GM18870 (cell line): ENCODE measurements at regions not wholly inside any gene's neighbourhood (a gene's known extent, or its start where the extent isn't known, plus 50 kb on each side); places are given as distances from the start of the nearest gene placed in this dataset.

Experiments
- ATAC-seq: cut with Tn5 transposase; IDR thresholded peaks from one replicate; pipeline ENCODE4 v1.9.1; 2021; ENCODE audit warnings: moderate library complexity; ENCODE audit not compliant: unreplicated experiment

DNA sequence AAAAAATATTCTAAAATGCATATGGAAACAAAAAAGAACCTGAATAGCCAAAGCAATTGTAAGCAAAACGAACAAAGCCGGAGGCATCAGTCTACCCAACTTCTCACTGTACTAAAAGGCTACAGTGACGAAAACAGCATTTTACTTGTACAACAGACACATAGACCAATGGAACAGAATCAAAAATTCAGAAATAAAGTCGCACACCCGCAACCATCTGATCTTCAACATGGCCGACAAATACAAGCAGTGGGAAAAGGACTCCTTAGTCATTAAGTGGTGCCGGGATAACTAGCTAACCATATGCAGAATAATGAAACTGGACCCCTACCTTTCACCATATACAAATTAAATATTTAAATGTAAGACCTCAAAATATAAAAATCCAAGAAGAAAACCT is 203.9 kb upstream of the PPFIA2 start:
- ATAC-seq: no peak

DNA sequence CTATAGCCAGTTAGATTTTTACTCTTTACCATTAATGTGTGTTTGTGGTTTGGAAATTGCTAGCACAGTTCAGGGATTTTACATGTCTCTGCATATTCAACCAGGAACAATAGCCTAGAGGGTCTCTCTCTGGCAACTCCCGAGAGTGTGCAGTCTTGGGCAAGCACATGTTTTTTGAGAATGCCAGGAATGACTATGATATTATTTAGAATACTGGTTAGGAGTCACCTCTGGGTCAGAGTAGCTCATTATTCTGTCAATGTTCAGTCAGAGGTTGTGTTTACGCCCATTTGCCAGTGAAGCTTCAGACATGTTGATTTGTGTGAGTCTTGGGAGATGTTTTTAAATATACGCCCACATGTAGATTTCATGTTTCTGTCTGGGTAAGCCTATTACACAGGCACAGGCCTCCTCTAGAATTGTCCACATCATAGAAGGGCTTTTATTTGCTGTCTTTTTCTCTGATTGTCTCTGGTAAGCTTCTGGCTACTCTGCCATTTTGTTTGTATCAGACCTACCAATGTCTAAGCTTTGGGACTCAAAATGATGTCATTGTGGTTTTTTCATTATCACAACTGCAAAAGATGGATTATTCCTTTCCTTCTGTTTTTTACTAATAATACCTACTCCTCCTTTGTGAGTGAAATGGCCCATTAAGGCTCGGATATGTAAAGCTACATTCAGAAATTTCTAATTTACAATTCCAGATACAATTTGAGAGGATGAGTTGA is 203.1 kb upstream of the PPFIA2 start:
- ATAC-seq: no peak

DNA sequence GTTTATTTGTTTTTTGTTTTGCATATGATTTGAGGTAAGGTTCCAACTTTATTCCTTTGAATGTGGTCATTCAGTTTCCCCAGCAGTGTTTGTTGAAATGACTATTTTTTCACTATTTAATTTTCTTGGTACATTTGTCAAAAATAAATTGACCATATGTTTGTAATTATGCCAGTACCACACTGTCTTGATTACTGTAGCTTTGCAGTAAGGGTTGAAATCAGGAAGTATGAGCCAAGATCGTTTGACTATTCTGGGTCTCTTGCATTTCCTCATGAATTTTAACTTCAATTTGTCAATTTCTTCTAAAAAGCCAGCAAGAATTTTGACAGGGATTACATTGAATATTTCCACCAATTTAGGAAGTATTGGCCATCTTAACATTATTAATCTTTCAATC is 199.3 kb upstream of the PPFIA2 start:
- no peak for ATAC-seq

DNA sequence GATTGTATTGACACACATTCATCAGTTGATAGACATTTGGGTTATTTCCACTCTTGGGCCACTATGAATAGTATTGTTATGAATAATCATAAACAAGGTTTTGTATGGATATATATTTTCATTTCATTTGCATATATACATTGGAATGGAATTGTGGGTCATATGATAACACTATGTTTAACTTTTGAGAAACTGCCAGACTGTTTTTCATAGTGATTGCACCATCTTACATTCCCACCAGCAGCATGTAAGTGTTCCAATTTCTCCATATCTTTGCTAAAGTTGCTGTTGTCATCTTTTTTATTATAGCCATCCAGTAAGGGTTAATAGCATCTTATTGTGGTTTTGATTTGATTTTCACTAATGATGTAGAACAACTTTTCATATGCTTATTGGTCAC is 198.5 kb upstream of the PPFIA2 start:
- no peak for ATAC-seq

DNA sequence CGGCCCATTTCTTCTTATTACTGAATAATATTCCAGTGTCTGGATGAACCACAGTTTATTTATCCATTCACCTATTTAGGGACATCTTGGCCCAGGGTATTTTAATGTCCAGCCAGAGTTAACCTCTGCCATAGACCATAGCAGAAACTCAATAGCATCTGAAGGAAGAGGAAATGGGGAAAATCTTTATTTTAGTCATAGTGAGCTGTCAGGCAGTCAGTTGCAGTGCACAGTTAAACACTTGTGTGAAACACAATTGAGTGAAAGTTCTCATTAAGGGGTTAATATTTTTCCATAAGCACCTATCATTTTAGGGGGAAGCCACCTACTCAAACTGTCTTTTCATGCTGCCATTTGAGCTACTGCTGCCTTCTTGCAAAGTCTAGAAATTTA is 197.3 kb upstream of the PPFIA2 start:
- no peak for ATAC-seq

DNA sequence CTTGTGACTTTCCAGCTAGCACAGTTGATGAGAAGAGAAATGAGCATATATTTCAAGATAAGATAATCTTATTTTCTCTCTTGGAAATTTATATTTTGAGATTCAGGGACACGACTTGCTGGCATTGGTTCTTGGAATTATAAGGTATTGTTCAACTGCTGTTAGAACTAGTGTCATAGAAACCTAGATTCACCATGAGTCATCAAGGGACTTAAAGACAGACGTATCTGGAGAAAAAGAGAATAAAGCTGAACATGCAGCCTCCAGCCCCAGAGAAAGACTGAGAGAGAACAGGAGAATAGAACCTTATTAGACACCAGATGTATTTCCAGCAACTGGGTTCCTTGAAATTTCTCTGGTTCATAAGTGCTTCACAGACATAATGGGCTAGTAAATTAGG is 194.4 kb upstream of the PPFIA2 start:
- ATAC-seq: no peak

DNA sequence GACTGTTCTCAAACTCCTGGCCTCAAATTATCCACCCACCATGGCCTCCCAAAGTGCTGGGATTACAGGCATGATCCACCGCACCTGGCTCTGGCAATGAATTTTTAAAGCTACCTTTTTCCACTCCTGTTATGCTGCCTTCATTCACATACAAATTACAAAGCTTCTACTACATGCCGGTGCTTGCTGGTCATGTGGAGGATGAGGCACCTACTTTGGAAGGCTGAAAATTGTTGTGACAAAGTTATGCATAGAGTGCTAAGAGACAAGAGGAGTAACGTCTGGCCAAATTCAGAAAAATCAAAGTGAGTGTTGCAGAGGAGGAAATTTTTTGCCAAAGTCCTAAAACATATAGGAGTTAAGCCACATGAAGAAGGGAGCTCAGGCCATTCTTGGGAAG is 191.7 kb upstream of the PPFIA2 start:
- no peak for ATAC-seq

DNA sequence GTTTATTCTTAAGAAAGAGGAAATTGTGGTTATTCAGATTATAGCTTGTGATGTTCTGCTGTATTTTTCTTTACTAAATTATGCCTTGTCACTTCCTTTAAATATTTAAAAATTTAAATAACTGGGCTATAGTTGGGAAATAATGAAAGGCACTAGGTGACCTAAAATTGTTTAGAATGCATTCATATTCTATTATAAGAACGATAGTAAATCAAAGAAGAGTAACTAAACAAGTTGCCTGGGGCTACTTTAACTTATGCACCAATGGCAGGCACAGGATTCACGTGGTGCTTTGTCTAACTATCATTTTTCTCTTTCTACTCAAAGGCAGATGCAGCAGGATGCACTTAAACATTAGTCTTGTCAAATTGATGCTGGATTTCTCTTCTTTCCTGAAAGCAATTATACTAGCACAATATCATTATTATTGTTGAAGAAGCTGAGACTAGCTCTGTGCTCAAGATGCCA is 190.7 kb upstream of the PPFIA2 start:
- no peak for ATAC-seq

DNA sequence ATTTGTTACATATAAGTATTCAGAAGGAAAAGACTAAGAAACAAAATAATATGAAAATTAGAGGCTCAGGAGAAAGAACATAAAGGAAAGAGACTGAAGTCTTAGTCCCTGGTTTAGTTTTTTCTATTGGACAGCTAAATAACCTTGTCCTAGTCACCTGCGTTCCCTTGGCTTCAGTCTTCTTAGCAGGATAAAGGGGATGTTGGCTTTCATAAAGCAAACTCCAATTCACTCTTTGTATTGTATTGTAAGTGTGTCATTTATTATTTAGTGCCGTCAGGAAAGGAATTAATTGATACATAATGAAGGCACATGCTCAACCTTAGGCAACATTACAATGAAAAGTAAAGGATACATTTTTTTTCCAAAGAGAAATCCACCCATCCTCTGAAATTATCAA is 190.3 kb upstream of the PPFIA2 start:
- no peak for ATAC-seq

DNA sequence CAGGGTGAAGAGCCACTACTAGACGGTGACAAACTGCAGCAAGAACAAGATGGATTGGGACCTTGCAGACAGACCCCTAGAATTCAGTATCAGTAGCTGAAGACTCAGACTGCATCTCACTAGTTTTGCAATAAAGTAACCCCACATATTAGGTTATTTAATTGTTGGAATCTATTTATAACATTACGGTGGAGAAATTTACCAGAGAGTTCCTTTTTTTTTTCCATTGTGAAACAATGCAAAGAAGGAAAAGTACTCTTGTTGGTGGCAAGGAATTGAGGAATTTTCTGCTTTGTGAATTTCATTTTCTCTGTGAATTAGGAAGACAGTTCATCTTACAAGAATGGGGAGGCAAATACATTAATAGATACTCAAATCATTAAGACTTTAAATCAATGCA is 185.7 kb upstream of the PPFIA2 start:
- no peak for ATAC-seq

DNA sequence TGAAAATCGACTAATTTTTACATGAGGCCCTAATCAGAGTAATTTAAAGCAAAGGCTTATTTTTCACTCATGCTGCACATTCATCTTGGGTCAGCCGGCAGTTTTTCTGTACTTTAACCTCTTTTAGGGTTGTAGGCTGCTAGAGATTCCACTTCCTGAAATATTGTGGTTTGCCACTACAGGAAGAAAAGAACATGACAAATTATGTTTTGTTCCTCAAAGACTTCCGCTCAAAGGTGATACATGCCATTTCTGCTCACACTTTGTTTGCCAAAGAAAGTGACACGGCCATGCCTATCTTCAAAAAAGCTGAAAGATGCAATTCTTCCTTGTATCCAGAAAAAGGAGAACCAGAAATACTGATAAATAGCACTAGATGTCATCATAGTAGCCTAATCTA is 183.4 kb upstream of the PPFIA2 start:
- peak; percentile 92 for ATAC-seq

DNA sequence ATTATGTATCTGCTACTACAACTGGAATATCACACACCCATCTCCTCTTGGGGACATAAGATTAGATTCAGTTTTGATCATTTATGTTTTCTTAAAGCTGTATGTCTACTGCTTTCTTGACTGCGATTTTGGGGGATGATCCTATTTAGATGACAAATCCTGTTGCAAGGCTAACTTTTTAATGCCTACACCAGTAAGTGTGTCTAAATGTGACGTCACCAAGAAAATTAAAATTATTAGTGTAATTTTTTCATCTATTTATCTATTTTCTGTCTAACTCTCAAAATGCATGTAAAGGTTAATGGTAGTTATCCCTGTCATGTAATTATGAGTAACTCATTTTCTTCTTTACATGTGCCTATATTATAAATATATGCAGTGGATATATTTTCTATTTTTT is 170.9 kb upstream of the PPFIA2 start:
- no peak for ATAC-seq

DNA sequence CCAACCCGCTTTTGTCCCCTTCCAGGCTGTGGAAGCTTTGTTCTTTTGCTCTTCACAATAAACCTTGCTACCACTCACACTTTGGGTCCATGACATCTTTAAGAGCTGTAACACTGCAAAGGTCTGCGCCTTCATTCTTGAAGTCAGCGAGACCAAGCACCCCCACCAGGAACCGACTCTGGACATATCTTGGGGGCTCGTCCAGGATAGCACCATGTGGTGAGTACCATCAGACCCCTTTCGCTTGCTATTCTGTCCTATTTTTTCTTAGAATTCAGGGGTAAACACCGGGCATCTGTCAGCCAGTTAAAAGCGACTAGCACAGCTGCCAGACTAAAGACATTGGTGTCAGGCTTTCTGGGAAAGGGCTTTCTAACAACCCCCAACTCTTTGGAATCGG is 137.6 kb upstream of the PPFIA2 start:
- ATAC-seq: no peak

DNA sequence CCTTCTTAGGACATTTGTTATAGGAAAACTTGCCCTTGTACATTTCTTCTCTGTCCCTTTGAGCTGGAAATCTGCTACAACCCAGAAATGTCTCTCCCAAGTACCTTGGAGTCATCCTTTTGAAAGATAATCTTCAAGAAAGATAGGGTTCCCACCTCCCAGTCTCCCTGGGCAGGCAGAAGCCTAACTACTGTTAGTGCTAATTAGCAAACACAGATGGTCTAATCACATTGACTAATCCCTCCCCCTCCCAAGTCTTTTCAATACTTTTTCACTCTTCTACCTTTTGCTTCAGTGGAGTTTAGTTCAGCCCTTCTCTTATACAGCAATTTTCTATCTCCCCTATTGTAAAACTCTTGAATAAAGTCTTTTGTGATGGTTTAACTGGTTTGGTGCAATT is 129.8 kb upstream of the PPFIA2 start:
- ATAC-seq: no peak

DNA sequence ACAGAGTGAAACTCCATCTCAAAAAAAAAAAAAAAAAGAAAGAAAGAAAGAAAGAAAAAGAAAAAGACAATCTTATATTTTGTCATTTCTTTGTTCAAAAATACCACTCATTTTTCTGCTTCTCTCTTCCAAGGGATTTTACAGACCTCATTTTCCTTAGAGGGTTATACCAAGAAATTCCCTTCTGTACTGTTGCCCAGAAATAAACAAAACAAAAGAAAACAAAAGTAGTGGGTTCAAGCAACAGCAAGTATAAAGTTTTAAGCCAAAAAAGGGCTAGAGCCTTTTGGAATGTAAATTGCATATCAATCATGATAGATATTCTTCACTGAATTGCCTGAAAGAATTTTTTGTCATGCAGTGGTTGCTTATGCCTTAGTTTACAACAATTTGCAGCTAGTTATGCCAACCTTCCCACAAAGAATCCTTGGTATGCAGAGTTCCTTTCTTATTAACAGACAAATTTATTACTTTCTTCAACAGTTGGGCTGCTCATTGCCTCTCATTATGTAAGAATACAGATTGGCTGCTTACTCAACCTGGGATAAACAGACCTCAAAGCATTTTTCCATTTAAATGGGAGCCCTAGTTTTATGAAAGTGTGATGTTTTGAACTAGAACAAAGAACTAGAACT is 129.1 kb upstream of the PPFIA2 start:
- ATAC-seq: no peak

DNA sequence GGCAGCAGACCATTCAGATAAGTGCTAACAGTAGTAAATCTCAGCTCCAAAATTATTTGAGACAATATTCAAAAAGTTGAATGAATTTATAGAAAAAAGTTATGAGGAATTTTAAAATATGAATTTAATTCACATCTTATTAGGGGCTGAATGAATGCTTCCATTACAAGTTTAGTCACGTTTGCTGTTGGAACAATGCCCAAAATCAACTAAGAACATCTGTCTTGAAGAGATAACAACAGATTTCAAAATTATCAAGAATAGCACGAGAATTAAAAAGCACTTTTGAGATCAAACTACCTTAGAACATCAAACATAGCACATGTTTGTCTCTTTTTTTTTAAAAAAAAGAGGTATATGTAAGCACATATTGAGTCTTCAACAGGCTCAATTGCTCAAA is 115.4 kb upstream of the PPFIA2 start:
- no peak for ATAC-seq

DNA sequence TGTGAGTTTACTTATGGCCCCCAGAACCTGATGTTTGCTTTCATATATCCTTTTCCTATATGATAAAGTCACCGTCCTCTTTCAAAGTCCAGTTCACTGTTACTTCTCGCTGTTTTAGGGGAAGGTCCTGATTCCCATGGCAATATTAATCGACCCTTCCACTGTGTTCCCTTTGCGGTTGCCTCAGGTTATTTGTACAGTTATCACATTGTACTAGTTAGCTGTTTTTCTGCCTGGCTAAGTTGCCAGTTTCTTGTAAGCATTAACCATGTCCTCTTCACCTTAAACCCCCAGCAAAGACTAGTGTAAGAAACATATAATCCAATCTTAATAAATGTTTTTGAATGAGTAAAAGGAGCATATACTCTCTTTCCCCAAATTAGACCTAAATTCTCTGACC is 115.0 kb upstream of the PPFIA2 start:
- ATAC-seq: no peak

DNA sequence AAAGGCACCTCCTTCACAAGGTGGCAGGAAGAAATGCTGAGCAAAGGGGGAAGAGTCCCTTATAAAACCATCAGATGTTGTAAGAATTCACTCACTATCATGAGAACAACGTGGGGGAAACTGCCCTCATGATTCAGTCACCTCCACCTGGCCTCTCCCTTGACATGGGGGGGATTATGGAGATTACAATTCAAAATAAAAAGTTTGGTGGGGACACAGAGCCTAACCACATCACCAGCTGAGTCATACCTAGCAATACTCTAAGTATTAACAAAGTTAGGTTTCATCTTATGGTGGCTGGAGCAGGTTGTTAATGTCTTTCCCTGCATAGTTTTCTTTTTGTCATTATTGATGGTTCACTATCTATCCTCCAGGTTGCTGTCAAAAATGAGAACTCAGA is 113.2 kb upstream of the PPFIA2 start:
- peak; percentile 52 for ATAC-seq

DNA sequence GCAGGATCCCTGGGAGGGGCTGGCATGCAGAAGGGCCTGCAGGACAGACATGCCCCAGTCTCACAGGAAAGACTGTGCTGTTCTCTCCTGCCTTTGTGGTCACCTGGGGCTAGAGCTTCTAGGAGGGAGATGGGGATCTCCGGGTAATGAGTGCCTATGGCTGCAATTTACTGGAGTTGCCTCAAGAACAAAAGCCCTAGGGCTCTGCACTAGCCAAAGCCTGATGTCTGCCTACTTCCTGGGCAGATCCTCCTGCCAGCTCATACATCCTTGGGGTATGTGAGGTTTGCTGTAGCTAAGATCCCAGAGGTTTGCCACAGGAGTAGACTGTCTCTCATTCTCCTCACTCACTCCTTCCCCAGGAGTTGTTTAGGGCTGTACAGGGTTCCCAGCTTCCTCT is 106.9 kb upstream of the PPFIA2 start:
- ATAC-seq: no peak

DNA sequence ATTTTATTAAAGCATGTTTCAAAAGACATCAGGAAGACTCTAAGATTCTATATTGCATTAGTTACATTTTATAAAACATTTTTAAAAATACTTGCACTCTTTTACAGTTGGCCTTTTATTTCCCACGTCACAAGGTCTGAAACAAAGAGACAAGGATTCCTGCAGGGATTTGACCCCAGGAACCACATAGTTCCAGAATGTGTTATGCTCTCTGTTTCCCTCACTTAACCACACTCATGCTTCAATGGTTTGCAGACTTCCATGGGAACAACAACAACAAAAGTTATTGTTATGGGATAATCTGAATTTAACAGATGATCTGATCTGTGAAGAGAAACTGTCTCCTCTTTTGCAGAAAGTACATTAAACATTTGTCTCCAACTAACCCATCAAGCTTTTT is 104.3 kb upstream of the PPFIA2 start:
- no peak for ATAC-seq

DNA sequence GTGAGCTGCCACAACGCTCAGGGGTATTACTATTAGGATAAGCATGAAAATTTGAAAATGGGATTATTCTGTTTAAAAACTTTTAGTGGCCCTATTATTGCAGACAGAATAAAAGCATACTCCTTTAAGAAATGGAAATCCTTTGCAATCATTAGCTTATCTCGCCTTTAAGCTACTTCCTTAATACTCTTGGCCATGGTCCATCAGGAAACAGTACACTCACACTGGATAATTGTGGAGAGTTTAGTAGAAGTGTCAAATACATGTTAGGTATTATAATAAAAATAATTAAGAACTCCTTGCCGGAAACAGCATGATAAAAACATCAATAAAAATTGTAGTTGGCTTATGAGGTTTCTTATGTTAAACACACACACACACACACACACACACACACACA is 100.4 kb upstream of the PPFIA2 start:
- no peak for ATAC-seq

DNA sequence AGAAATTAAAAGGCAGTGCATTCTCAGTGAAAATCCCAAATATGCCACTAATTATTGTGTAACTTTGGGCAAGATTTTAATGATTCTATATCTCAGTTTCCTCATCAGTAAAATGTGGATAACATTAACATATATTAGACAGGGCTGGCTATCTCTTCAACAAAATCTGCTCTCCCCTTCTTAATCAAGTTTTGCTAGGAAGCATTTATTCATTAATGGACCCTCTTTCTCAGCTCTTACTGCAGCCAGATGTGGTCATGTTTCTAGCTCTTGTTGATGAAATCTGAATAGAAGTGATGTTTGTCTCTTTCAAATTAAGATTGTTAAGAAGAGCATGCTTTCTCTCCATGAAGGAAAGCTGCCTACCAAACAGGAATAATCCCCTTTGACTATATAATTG is 84.4 kb upstream of the PPFIA2 start:
- no peak for ATAC-seq

DNA sequence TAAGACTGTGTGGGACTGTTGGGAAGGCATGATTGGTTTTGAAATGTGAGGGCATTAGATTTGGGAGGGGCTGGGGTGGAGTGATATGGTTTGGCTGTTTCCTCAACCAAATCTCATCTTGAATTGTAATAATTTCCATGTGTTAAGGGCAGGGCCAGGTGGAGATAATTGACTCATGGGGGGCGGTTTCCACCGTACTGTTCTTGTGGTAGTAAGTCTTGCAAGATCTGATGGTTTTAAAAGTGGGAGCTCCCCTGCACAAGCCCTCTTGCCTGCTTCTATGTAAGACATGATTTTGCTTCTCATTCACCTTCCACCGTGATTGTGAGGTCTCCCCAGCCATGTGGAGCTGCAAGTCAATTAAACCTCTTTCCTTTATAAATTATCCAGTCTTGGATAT is 76.6 kb upstream of the PPFIA2 start:
- no peak for ATAC-seq
